Upper lobe of left lung (tissue), 6 donors: ENCODE measurements at regions not wholly inside any gene's neighbourhood (a gene's known extent, or its start where the extent isn't known, plus 50 kb on each side); places are given as distances from the start of the nearest gene placed in this dataset.

ENCODE experiments used
- ATAC-seq, 2 donors: fragments of 200-7000 bp; cut with Tn5 transposase; one replicate each; pipeline ENCODE4 v1.9.1; 2022; ENCODE audit warnings: mild to moderate bottlenecking in 2 of 2, moderate library complexity in 2 of 2; ENCODE audit not compliant: low FRiP score in 2 of 2
- DNase-seq, 2 donors: peaks; one replicate each; pipeline ENCODE4 v3.0.0-alpha.2; 2019 to 2020
- H3K27ac ChIP-seq, 4 donors: fragments of 200-600 bp; sonication (generic); one replicate each; pipeline ENCODE4 v1.5.1; 2016 to 2019
- H3K27me3 ChIP-seq, 4 donors: fragments of 200-600 bp; sonication (generic); one replicate each; pipeline ENCODE4 v1.5.1; 2017 to 2019
- H3K36me3 ChIP-seq, 4 donors: fragments of 200-600 bp; sonication (generic); one replicate each; pipeline ENCODE4 v1.5.1; 2016 to 2019
- H3K4me1 ChIP-seq, 4 donors: fragments of 200-600 bp; sonication (generic); one replicate each; pipeline ENCODE4 v1.5.1; 2018 to 2019
- H3K4me3 ChIP-seq, 4 donors: fragments of 200-600 bp; sonication (generic); one replicate each; pipeline ENCODE4 v1.5.1; 2017 to 2019; ENCODE audit warnings: mild to moderate bottlenecking in 2 of 4, moderate library complexity in 1 of 4
- H3K9me3 ChIP-seq, 4 donors: fragments of 200-600 bp; sonication (generic); one replicate each; pipeline ENCODE4 v1.5.1; 2018 to 2019
- CTCF ChIP-seq, 6 experiments: fragments of 450-650 bp in 4 of 6; fragments of 200-600 bp in 2 of 6; sonication (generic) in 2 of 6; IDR thresholded peaks; one replicate each; pipeline ENCODE4 v1.5.1; 2016 to 2019; ENCODE audit warnings: antibody characterized with exemption in 6 of 6
- EP300 ChIP-seq, 4 donors: sonication (generic); formaldehyde crosslinking; IDR thresholded peaks; one replicate each; pipeline ENCODE4 v1.5.1; 2017; ENCODE audit warnings: antibody characterized with exemption in 4 of 4, control low read depth in 2 of 4
- POLR2A ChIP-seq, 4 donors: fragments of 450-650 bp; IDR thresholded peaks; one replicate each; pipeline ENCODE4 v1.5.1; 2016 to 2017; ENCODE audit warnings: antibody characterized with exemption in 4 of 4, mild to moderate bottlenecking in 2 of 4
- POLR2AphosphoS5 ChIP-seq, 2 donors: sonication (generic); formaldehyde crosslinking; IDR thresholded peaks; one replicate each; pipeline ENCODE4 v1.5.1; 2017; ENCODE audit warnings: antibody characterized with exemption in 2 of 2
- WGBS, 2 donors: methylation state at CpG; one replicate each; pipeline ENCODE4 v1.1.5; 2017 to 2018; 5-methylcytosine and 5-hydroxymethylcytosine counted together
- donor health status: DM: no; HTN: no; CAD: no; lungs with moderate emphysema.
- donor health status: DM: no; HTN: yes; CAD: no; lungs with severe emphysema.

DNA sequence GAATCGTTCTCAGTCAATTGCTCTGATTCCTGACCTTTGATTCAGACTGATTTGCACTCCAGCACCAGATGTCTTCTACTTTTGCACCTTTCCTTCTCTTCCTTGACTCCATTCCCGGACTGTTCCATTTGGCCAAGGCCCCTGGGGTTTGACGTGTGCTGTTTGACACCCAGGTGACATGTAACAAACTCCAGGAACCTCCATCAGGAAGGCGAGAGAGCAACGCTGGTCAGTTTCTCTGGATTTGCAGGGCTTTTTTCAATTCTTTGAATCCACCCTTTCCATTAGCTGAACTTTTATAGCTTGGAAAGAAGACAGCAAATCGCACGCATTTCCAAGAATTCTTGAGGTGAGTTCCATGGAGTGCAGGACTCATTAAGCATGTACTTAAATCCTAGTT lies 98.4 kb upstream of the FOXF1 start:
- no peak overlapping the region for H3K4me3 ChIP-seq
- ATAC-seq: no peak
- peaks cover 0 to 6% (median 0%) of the 10 kb centered on the region in 4 donors for H3K9me3 ChIP-seq
- TF ChIP-seq POLR2A (IDR thresholded peaks at IDR 0.05) (no peak), EP300 (IDR thresholded peaks at IDR 0.05) (no peak), POLR2AphosphoS5 (IDR thresholded peaks at IDR 0.05) (no peak), CTCF (IDR thresholded peaks at IDR 0.05) (no peak)
- 81 to 87% methylated on average over 7 of the region's 7 CpGs for WGBS, 2 donors
- H3K27me3 ChIP-seq: no peaks in the 10 kb centered on the region
- no peaks in the 10 kb centered on the region for H3K36me3 ChIP-seq
- no peak for DNase-seq
- no peak overlapping the region for H3K27ac ChIP-seq
- peaks cover 0 to 5% (median 0%) of the 10 kb centered on the region in 4 donors for H3K4me1 ChIP-seq

- DNase-seq: no peak
- Histone ChIP-seq H3K9me3 (peaks cover 0 to 6% (median 0%) of the 10 kb centered on the region in 4 donors), H3K4me1 (peaks cover 0 to 5% (median 0%) of the 10 kb centered on the region in 4 donors), H3K4me3 (no peak overlapping the region), H3K27ac (peak overlapping the region in 3 of 4 donors; percentile 42 to 80 (median 68)), H3K36me3 (no peaks in the 10 kb centered on the region), H3K27me3 (no peaks in the 10 kb centered on the region)
- WGBS, 2 donors: 17 to 25% methylated on average over 7 to 9 of the region's 9 CpGs
- ATAC-seq: no peak
- TF ChIP-seq CTCF (IDR thresholded peaks at IDR 0.05) (no peak), POLR2A (IDR thresholded peaks at IDR 0.05) (no peak), EP300 (IDR thresholded peaks at IDR 0.05) (no peak), POLR2AphosphoS5 (IDR thresholded peaks at IDR 0.05) (peak; percentile 60 to 69)
These were observed 95.2 kb upstream of the FOXF1 start for GRCh38 chr16:86414991-86415740.

DNA sequence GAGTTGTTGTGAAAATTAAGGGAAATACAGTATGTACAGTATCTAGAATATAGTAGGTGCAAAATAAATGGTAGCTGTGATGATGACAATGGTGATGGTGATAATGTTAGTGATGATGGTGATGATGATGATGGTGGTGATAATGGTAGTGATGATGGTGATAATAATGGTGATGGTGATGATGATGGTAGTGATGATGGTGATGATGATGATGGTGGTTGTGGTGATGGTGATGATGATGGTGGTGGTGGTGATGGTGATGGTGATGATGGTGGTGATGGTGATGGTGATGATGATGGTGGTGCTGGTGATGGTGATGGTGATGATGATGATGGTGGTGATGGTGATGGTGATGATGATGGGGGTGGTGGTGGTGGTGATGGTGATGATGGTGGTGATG lies 91.3 kb upstream of the FOXF1 start:
- Histone ChIP-seq H3K4me3 (no peak overlapping the region), H3K9me3 (peaks cover 0 to 11% (median 0%) of the 10 kb centered on the region in 4 donors), H3K36me3 (no peaks in the 10 kb centered on the region), H3K4me1 (peaks cover 0 to 5% (median 0%) of the 10 kb centered on the region in 4 donors), H3K27me3 (no peaks in the 10 kb centered on the region), H3K27ac (no peak overlapping the region)
- TF ChIP-seq EP300 (IDR thresholded peaks at IDR 0.05) (no peak), CTCF (IDR thresholded peaks at IDR 0.05) (no peak), POLR2A (IDR thresholded peaks at IDR 0.05) (no peak), POLR2AphosphoS5 (IDR thresholded peaks at IDR 0.05) (no peak)
- ATAC-seq (no peak), DNase-seq (no peak)

DNA sequence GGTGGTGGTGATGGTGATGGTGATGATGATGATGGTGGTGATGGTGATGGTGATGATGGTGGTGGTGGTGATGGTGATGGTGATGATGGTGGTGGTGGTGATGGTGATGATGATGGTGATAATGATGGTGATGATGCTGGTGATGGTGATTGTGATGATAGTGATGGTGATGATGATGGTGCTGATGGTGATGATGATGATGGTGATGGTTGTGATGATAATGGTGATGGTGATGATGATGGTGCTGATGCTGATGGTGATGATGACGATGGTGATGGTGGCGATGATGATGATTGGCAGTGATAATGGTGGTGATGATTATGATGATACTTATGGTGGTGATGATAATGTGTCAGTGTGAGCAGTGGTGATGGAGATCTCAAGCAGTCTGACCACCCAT lies 90.8 kb upstream of the FOXF1 start:
- H3K4me1 ChIP-seq: peaks cover 0 to 5% (median 0%) of the 10 kb centered on the region in 4 donors

DNA sequence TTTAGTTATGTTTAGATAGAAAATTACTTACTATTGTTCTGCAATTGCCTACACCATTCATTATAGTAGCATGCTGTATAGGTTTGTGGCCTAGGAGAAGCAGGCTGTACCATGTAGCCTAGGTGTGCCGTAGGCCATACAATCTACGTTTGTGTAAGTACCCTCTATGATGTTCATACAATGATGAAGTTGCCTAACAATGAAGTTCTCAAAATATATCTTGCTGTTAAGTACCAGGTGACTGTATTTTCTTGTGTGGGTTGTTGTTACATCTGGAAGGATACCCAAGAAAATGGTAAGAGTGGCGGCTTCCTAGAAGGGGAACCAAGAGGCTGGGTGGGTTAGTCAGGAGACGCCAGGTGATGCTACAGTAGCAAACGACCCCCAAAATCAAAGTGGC lies 88.3 kb upstream of the FOXF1 start:
- ATAC-seq: no peak
- peaks cover 0 to 11% (median 0%) of the 10 kb centered on the region in 4 donors for H3K9me3 ChIP-seq
- TF ChIP-seq POLR2A (IDR thresholded peaks at IDR 0.05): no peak
- no peak for TF ChIP-seq CTCF (IDR thresholded peaks at IDR 0.05)
- no peak for TF ChIP-seq POLR2AphosphoS5 (IDR thresholded peaks at IDR 0.05)
- TF ChIP-seq EP300 (IDR thresholded peaks at IDR 0.05): no peak
- H3K36me3 ChIP-seq: no peaks in the 10 kb centered on the region
- no peaks in the 10 kb centered on the region for H3K27me3 ChIP-seq
- no peak for DNase-seq
- H3K4me3 ChIP-seq: no peak overlapping the region
- no peaks in the 10 kb centered on the region for H3K4me1 ChIP-seq
- 87 to 96% methylated on average over 5 of the region's 5 CpGs for WGBS, 2 donors
- H3K27ac ChIP-seq: no peak overlapping the region

More for the DNA sequence above, 90.8 kb upstream of the FOXF1 start:
- no peak overlapping the region for H3K27ac ChIP-seq
- H3K36me3 ChIP-seq: no peaks in the 10 kb centered on the region
- ATAC-seq (no peak), DNase-seq (no peak)
- no peaks in the 10 kb centered on the region for H3K27me3 ChIP-seq
- H3K4me3 ChIP-seq: no peak overlapping the region
- TF ChIP-seq POLR2AphosphoS5 (IDR thresholded peaks at IDR 0.05) (no peak), POLR2A (IDR thresholded peaks at IDR 0.05) (no peak)
- peaks cover 0 to 11% (median 0%) of the 10 kb centered on the region in 4 donors for H3K9me3 ChIP-seq
- 95 to 98% methylated on average over 2 of the region's 2 CpGs for WGBS, 2 donors
